Liver (tissue), 8 donors: ENCODE measurements at regions not wholly inside any gene's neighbourhood (a gene's known extent, or its start where the extent isn't known, plus 50 kb on each side); places are given as distances from the start of the nearest gene placed in this dataset.

Experiments
- DNase-seq: peaks from one replicate; pipeline ENCODE4 v3.0.0-alpha.2; 2017; ENCODE audit warnings: low spot score
- H3K27ac ChIP-seq, 2 donors: one replicate each; pipeline ENCODE4 v1.7.0; 2013; ENCODE audit warnings: inconsistent platforms in 2 of 2, low read length in 2 of 2, control low read depth in 1 of 2, low read depth in 1 of 2, mild to moderate bottlenecking in 1 of 2
- H3K27me3 ChIP-seq, 4 donors: one replicate each; pipeline versions ENCODE4 v1.6.1 to v1.7.0; 2013; ENCODE audit warnings: low read length in 3 of 4, inconsistent platforms in 1 of 4, mild to moderate bottlenecking in 1 of 4, moderate library complexity in 1 of 4; ENCODE audit not compliant: control insufficient read depth in 4 of 4, insufficient read depth in 4 of 4
- H3K36me3 ChIP-seq, 4 donors: one replicate each; pipeline versions ENCODE4 v1.6.1 to v1.7.0; 2013; ENCODE audit warnings: low read length in 3 of 4, mild to moderate bottlenecking in 3 of 4, low read depth in 1 of 4, moderate library complexity in 1 of 4; ENCODE audit not compliant: control insufficient read depth in 4 of 4, insufficient read depth in 3 of 4
- H3K4me1 ChIP-seq, 4 donors: one replicate each; pipeline versions ENCODE4 v1.6.1 to v1.7.0; 2013; ENCODE audit warnings: low read length in 3 of 4, mild to moderate bottlenecking in 3 of 4, moderate library complexity in 1 of 4; ENCODE audit not compliant: control insufficient read depth in 4 of 4, insufficient read depth in 4 of 4
- H3K4me3 ChIP-seq, 3 donors: one replicate each; pipeline versions ENCODE4 v1.6.1 to v1.7.0; 2013; ENCODE audit warnings: low read length in 3 of 3, control low read depth in 1 of 3, low read depth in 1 of 3, mild to moderate bottlenecking in 1 of 3
- H3K9ac ChIP-seq, 2 donors: one replicate each; pipeline ENCODE4 v1.7.0; 2013; ENCODE audit warnings: low read length in 2 of 2, mild to moderate bottlenecking in 2 of 2, moderate library complexity in 2 of 2, control low read depth in 1 of 2, low read depth in 1 of 2
- H3K9me3 ChIP-seq, 4 donors: one replicate each; pipeline versions ENCODE4 v1.6.1 to v1.7.0; 2013; ENCODE audit warnings: low read length in 3 of 4; ENCODE audit not compliant: control insufficient read depth in 4 of 4
- ATF3 ChIP-seq: IDR thresholded peaks from 2 replicates; pipeline ENCODE4 v1.6.1; 2016; ENCODE audit warnings: antibody characterized with exemption
- CTCF ChIP-seq: fragments of 150-350 bp; IDR thresholded peaks from 2 replicates; pipeline ENCODE4 v1.5.1; 2017; ENCODE audit warnings: improper control_type of control experiment, low read depth, low read length; ENCODE audit not compliant: missing input control
- EGR1 ChIP-seq, 2 donors: IDR thresholded peaks; 2 replicates each; pipeline ENCODE4 v1.6.1; 2016 to 2018; ENCODE audit warnings: antibody characterized with exemption in 2 of 2, low read depth in 2 of 2
- FOXA1 ChIP-seq: IDR thresholded peaks from 2 replicates; pipeline ENCODE4 v1.6.1; 2016; ENCODE audit warnings: antibody characterized with exemption
- FOXA2 ChIP-seq: IDR thresholded peaks from 2 replicates; pipeline ENCODE4 v1.6.1; 2016; ENCODE audit warnings: antibody characterized with exemption
- GABPA ChIP-seq, 2 donors: IDR thresholded peaks in 1 of 2; conservative IDR thresholded peaks in 1 of 2; 2 replicates each; pipeline ENCODE4 v1.6.1; 2016; ENCODE audit warnings: antibody characterized with exemption in 2 of 2, mild to moderate bottlenecking in 1 of 2, moderate library complexity in 1 of 2
- HNF4A ChIP-seq, 2 donors: conservative IDR thresholded peaks; 2 replicates each; pipeline ENCODE4 v1.6.1; 2016; ENCODE audit warnings: antibody characterized with exemption in 2 of 2, mild to moderate bottlenecking in 2 of 2
- HNF4G ChIP-seq: IDR thresholded peaks from 2 replicates; pipeline ENCODE4 v1.6.1; 2016; ENCODE audit warnings: antibody characterized with exemption
- MAX ChIP-seq: IDR thresholded peaks from 2 replicates; pipeline ENCODE4 v1.6.1; 2016; ENCODE audit warnings: antibody characterized with exemption
- NR2F2 ChIP-seq: IDR thresholded peaks from 2 replicates; pipeline ENCODE4 v1.6.1; 2016; ENCODE audit warnings: antibody characterized with exemption
- RAD21 ChIP-seq, 2 donors: IDR thresholded peaks; 2 replicates each; pipeline ENCODE4 v1.6.1; 2016; ENCODE audit warnings: antibody characterized with exemption in 2 of 2, mild to moderate bottlenecking in 2 of 2
- REST ChIP-seq: IDR thresholded peaks from 2 replicates; pipeline ENCODE4 v1.6.1; 2016; ENCODE audit warnings: antibody characterized with exemption, mild to moderate bottlenecking
- RXRA ChIP-seq, 2 donors: IDR thresholded peaks; 2 replicates each; pipeline ENCODE4 v1.6.1; 2017 to 2018; ENCODE audit warnings: antibody characterized with exemption in 2 of 2, mild to moderate bottlenecking in 1 of 2
- SP1 ChIP-seq: IDR thresholded peaks from 2 replicates; pipeline ENCODE4 v1.6.1; 2018; ENCODE audit warnings: antibody characterized with exemption, mild to moderate bottlenecking
- TAF1 ChIP-seq: conservative IDR thresholded peaks from 2 replicates; pipeline ENCODE4 v1.6.1; 2016; ENCODE audit warnings: antibody characterized with exemption, mild to moderate bottlenecking
- YY1 ChIP-seq: IDR thresholded peaks from 2 replicates; pipeline ENCODE4 v1.6.1; 2016; ENCODE audit warnings: antibody characterized with exemption, mild to moderate bottlenecking
- WGBS: extraction: QIAGEN DNeasy Blood & Tissue Kit; methylation state at CpG from one replicate; pipeline ENCODE4 v1.1.7; 2013; 5-methylcytosine and 5-hydroxymethylcytosine counted together
- donor health status: healthy.
- donor health status: healthy.
- donor health status: healthy.
- donor health status: healthy.
- donor health status: healthy.

GRCh38 chr15:38883987-38884386 lies 319.4 kb upstream of the RASGRP1 start:
- Histone ChIP-seq H3K9ac (no peak overlapping the region), H3K9me3 (no peaks in the 10 kb centered on the region), H3K27ac (no peak overlapping the region), H3K4me3 (no peak overlapping the region), H3K4me1 (peaks cover 0 to 10% (median 0%) of the 10 kb centered on the region in 4 donors), H3K36me3 (no peaks in the 10 kb centered on the region), H3K27me3 (no peaks in the 10 kb centered on the region)
- no peak for DNase-seq
- TF ChIP-seq CTCF (no peak), MAX (no peak), ATF3 (no peak), YY1 (no peak), HNF4G (no peak), HNF4A (conservative IDR thresholded peaks at IDR 0.05) (no peak), GABPA (IDR thresholded peaks at IDR 0.05 in 1 of 2, conservative IDR thresholded peaks at IDR 0.05 in 1 of 2) (no peak), REST (no peak), RAD21 (IDR thresholded peaks at IDR 0.05) (no peak)
- WGBS = 74% methylated on average over 1 of the region's 1 CpG

- Histone ChIP-seq H3K9me3 (no peaks in the 10 kb centered on the region), H3K9ac (no peak overlapping the region), H3K4me1 (peaks cover 0 to 1% (median 0%) of the 10 kb centered on the region in 4 donors), H3K27ac (no peak overlapping the region), H3K27me3 (no peaks in the 10 kb centered on the region), H3K4me3 (no peak overlapping the region), H3K36me3 (no peaks in the 10 kb centered on the region)
- TF ChIP-seq FOXA2 (no peak), NR2F2 (no peak), GABPA (IDR thresholded peaks at IDR 0.05 in 1 of 2, conservative IDR thresholded peaks at IDR 0.05 in 1 of 2) (no peak), HNF4G (no peak), SP1 (no peak), FOXA1 (no peak), EGR1 (IDR thresholded peaks at IDR 0.05; ENCODE audit: low read depth in 2 of 2) (no peak), RXRA (IDR thresholded peaks at IDR 0.05) (no peak), TAF1 (no peak), ATF3 (no peak), YY1 (no peak), REST (no peak)
- DNase-seq = no peak
- WGBS = 82% methylated on average over 3 of the region's 3 CpGs
These were observed 320.4 kb upstream of the RASGRP1 start for GRCh38 chr15:38885001-38885400.
